ENCODE measurements at regions not wholly inside any gene's neighbourhood (a gene's known extent, or its start where the extent isn't known, plus 50 kb on each side); places are given as distances from the start of the nearest gene placed in this dataset.

DNA sequence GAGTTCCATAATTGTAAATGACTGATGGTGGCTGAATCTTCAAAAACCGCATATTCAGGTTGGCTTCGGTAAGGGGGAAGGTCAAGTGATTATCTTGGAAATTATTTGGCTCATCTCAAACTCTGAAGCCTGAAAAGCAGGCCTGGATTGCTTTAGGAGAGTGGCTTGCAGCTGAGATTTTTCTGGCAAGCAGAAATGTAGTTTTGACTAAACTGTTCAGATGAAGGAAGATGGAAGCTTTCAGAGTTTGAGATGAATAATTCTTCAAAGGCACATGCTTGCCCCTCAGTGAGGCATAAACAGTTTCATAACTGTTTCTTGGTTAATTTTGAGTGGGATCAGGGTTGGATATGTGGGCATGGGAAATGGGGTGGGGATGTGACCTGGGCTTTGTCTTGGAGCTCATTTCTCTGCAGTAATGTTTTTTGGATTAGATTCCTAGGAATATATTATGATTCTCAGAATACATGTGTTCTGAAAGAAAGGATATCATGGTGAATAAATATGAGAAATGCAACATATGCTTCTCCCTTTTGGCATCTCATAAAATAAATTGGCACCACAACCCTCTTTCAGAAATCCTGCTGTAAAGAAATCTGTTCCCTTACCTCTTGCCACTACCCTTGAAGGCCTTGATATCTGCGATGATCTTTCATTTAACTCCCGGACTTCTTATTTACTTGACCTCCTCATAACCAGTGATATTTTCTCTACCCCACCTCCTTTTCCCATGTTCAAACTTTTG is 469.2 kb downstream of the ADRA2A start (continued):
- TF ChIP-seq, protein P1, sequence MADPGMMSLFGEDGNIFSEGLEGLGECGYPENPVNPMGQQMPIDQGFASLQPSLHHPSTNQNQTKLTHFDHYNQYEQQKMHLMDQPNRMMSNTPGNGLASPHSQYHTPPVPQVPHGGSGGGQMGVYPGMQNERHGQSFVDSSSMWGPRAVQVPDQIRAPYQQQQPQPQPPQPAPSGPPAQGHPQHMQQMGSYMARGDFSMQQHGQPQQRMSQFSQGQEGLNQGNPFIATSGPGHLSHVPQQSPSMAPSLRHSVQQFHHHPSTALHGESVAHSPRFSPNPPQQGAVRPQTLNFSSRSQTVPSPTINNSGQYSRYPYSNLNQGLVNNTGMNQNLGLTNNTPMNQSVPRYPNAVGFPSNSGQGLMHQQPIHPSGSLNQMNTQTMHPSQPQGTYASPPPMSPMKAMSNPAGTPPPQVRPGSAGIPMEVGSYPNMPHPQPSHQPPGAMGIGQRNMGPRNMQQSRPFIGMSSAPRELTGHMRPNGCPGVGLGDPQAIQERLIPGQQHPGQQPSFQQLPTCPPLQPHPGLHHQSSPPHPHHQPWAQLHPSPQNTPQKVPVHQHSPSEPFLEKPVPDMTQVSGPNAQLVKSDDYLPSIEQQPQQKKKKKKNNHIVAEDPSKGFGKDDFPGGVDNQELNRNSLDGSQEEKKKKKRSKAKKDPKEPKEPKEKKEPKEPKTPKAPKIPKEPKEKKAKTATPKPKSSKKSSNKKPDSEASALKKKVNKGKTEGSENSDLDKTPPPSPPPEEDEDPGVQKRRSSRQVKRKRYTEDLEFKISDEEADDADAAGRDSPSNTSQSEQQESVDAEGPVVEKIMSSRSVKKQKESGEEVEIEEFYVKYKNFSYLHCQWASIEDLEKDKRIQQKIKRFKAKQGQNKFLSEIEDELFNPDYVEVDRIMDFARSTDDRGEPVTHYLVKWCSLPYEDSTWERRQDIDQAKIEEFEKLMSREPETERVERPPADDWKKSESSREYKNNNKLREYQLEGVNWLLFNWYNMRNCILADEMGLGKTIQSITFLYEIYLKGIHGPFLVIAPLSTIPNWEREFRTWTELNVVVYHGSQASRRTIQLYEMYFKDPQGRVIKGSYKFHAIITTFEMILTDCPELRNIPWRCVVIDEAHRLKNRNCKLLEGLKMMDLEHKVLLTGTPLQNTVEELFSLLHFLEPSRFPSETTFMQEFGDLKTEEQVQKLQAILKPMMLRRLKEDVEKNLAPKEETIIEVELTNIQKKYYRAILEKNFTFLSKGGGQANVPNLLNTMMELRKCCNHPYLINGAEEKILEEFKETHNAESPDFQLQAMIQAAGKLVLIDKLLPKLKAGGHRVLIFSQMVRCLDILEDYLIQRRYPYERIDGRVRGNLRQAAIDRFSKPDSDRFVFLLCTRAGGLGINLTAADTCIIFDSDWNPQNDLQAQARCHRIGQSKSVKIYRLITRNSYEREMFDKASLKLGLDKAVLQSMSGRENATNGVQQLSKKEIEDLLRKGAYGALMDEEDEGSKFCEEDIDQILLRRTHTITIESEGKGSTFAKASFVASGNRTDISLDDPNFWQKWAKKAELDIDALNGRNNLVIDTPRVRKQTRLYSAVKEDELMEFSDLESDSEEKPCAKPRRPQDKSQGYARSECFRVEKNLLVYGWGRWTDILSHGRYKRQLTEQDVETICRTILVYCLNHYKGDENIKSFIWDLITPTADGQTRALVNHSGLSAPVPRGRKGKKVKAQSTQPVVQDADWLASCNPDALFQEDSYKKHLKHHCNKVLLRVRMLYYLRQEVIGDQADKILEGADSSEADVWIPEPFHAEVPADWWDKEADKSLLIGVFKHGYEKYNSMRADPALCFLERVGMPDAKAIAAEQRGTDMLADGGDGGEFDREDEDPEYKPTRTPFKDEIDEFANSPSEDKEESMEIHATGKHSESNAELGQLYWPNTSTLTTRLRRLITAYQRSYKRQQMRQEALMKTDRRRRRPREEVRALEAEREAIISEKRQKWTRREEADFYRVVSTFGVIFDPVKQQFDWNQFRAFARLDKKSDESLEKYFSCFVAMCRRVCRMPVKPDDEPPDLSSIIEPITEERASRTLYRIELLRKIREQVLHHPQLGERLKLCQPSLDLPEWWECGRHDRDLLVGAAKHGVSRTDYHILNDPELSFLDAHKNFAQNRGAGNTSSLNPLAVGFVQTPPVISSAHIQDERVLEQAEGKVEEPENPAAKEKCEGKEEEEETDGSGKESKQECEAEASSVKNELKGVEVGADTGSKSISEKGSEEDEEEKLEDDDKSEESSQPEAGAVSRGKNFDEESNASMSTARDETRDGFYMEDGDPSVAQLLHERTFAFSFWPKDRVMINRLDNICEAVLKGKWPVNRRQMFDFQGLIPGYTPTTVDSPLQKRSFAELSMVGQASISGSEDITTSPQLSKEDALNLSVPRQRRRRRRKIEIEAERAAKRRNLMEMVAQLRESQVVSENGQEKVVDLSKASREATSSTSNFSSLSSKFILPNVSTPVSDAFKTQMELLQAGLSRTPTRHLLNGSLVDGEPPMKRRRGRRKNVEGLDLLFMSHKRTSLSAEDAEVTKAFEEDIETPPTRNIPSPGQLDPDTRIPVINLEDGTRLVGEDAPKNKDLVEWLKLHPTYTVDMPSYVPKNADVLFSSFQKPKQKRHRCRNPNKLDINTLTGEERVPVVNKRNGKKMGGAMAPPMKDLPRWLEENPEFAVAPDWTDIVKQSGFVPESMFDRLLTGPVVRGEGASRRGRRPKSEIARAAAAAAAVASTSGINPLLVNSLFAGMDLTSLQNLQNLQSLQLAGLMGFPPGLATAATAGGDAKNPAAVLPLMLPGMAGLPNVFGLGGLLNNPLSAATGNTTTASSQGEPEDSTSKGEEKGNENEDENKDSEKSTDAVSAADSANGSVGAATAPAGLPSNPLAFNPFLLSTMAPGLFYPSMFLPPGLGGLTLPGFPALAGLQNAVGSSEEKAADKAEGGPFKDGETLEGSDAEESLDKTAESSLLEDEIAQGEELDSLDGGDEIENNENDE (IDR thresholded peaks at IDR 0.05; ENCODE audit: insufficient replicate concordance, low read length), result no peak
- TF ChIP-seq ASH2L (IDR thresholded peaks at IDR 0.05; ENCODE audit: low read length) (no peak), GABPA (IDR thresholded peaks at IDR 0.05; ENCODE audit: borderline replicate concordance, insufficient read depth, low read length) (no peak), FOSL1 (IDR thresholded peaks at IDR 0.05; ENCODE audit: insufficient read depth, low read depth, low read length) (no peak), SP1 (IDR thresholded peaks at IDR 0.05; ENCODE audit: low read depth, low read length) (no peak)
- TF ChIP-seq, protein P2, sequence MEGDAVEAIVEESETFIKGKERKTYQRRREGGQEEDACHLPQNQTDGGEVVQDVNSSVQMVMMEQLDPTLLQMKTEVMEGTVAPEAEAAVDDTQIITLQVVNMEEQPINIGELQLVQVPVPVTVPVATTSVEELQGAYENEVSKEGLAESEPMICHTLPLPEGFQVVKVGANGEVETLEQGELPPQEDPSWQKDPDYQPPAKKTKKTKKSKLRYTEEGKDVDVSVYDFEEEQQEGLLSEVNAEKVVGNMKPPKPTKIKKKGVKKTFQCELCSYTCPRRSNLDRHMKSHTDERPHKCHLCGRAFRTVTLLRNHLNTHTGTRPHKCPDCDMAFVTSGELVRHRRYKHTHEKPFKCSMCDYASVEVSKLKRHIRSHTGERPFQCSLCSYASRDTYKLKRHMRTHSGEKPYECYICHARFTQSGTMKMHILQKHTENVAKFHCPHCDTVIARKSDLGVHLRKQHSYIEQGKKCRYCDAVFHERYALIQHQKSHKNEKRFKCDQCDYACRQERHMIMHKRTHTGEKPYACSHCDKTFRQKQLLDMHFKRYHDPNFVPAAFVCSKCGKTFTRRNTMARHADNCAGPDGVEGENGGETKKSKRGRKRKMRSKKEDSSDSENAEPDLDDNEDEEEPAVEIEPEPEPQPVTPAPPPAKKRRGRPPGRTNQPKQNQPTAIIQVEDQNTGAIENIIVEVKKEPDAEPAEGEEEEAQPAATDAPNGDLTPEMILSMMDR (IDR thresholded peaks at IDR 0.05; ENCODE audit: control extremely low read depth in 1 of 3, insufficient read depth in 1 of 3, low read depth in 1 of 3, low read length in 3 of 3), result no peak
- TF ChIP-seq, protein P3, sequence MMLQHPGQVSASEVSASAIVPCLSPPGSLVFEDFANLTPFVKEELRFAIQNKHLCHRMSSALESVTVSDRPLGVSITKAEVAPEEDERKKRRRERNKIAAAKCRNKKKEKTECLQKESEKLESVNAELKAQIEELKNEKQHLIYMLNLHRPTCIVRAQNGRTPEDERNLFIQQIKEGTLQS (IDR thresholded peaks at IDR 0.05; ENCODE audit: insufficient read depth, low read depth, low read length), result no peak

Measured in H1 (cell line).